Breast epithelium (tissue), 4 donors: ENCODE measurements at regions not wholly inside any gene's neighbourhood (a gene's known extent, or its start where the extent isn't known, plus 50 kb on each side); places are given as distances from the start of the nearest gene placed in this dataset.

ENCODE experiments used
- DNase-seq, 2 donors: peaks; one replicate each; pipeline ENCODE4 v3.0.0-alpha.2; 2019; ENCODE audit warnings: low spot score in 2 of 2
- H3K27ac ChIP-seq, 2 donors: fragments of 200-600 bp; sonication (generic) in 1 of 2; one replicate each; pipeline ENCODE4 v1.5.1; 2016 to 2019; ENCODE audit warnings: mild to moderate bottlenecking in 1 of 2
- H3K27me3 ChIP-seq, 2 donors: fragments of 200-600 bp; sonication (generic) in 1 of 2; one replicate each; pipeline versions ENCODE4 v1.5.1 to v1.6.0; 2017 to 2019; ENCODE audit warnings: control low read depth in 1 of 2, mild to moderate bottlenecking in 1 of 2
- H3K36me3 ChIP-seq: fragments of 200-600 bp; one replicate; pipeline ENCODE4 v1.5.1; 2019
- H3K4me1 ChIP-seq, 2 donors: fragments of 200-600 bp; sonication (generic); one replicate each; pipeline ENCODE4 v1.5.1; 2016 to 2019; ENCODE audit warnings: control low read depth in 1 of 2
- H3K4me3 ChIP-seq, 3 donors: fragments of 200-600 bp; sonication (generic); 1 replicate in 2 of 3; 2 replicates in 1 of 3; pipeline ENCODE4 v1.5.1; 2016 to 2019; ENCODE audit warnings: mild to moderate bottlenecking in 3 of 3, moderate library complexity in 2 of 3
- H3K9me3 ChIP-seq, 2 donors: fragments of 200-600 bp; sonication (generic) in 1 of 2; one replicate each; pipeline ENCODE4 v1.5.1; 2016 to 2019; ENCODE audit warnings: control low read depth in 1 of 2
- CTCF ChIP-seq, 3 donors: fragments of 450-650 bp; IDR thresholded peaks; one replicate each; pipeline ENCODE4 v1.5.1; 2016 to 2017; ENCODE audit warnings: antibody characterized with exemption in 3 of 3, mild to moderate bottlenecking in 3 of 3, moderate library complexity in 3 of 3
- POLR2A ChIP-seq: fragments of 450-650 bp; IDR thresholded peaks from one replicate; pipeline ENCODE4 v1.6.1; 2016; ENCODE audit warnings: antibody characterized with exemption, mild to moderate bottlenecking, moderate library complexity
- POLR2AphosphoS5 ChIP-seq, 3 donors: sonication (generic); formaldehyde crosslinking; IDR thresholded peaks; one replicate each; pipeline ENCODE4 v1.6.1; 2017; ENCODE audit warnings: antibody characterized with exemption in 3 of 3
- intact Hi-C: fragments of 100-400 bp; cut with DNase I; formaldehyde crosslinking; loops from one replicate; pipeline ENCODE4 v1.15.1; 2023; ENCODE audit warnings: low total_unique reads

GRCh38 chr1:55477953-55478352 lies 262.8 kb upstream of the USP24 start:
- intact Hi-C loops = no loop called here
- no peak overlapping the region for H3K27ac ChIP-seq
- TF ChIP-seq POLR2A (no peak), CTCF (IDR thresholded peaks at IDR 0.05) (no peak), POLR2AphosphoS5 (IDR thresholded peaks at IDR 0.05) (no peak)

GRCh38 chr1:55476445-55477015 lies 261.4 kb upstream of the USP24 start:
- Histone ChIP-seq H3K27ac (no peak overlapping the region), H3K9me3 (no peaks in the 10 kb centered on the region), H3K4me1 (no peaks in the 10 kb centered on the region), H3K27me3 (no peaks in the 10 kb centered on the region), H3K4me3 (no peak overlapping the region), H3K36me3 (no peaks in the 10 kb centered on the region)
- intact Hi-C loops = no loop called here
- TF ChIP-seq POLR2AphosphoS5 (IDR thresholded peaks at IDR 0.05) = no peak
- TF ChIP-seq CTCF (IDR thresholded peaks at IDR 0.05) = no peak
- no peak for TF ChIP-seq POLR2A
- DNase-seq = no peak

More at GRCh38 chr1:55477953-55478352, 262.8 kb upstream of the USP24 start:
- no peak for DNase-seq
- Histone ChIP-seq H3K27me3 (no peaks in the 10 kb centered on the region), H3K9me3 (no peaks in the 10 kb centered on the region), H3K4me1 (no peaks in the 10 kb centered on the region), H3K4me3 (no peak overlapping the region), H3K36me3 (no peaks in the 10 kb centered on the region)

GRCh38 chr1:55474168-55474786 lies 259.1 kb upstream of the USP24 start:
- H3K4me1 ChIP-seq = no peaks in the 10 kb centered on the region
- no peak overlapping the region for H3K4me3 ChIP-seq
- DNase-seq = no peak
- intact Hi-C loops = no loop called here
- H3K27me3 ChIP-seq = no peaks in the 10 kb centered on the region
- no peak overlapping the region for H3K27ac ChIP-seq
- no peaks in the 10 kb centered on the region for H3K9me3 ChIP-seq
- H3K36me3 ChIP-seq = no peaks in the 10 kb centered on the region
- no peak for TF ChIP-seq CTCF (IDR thresholded peaks at IDR 0.05)
- TF ChIP-seq POLR2A = no peak

- H3K36me3 ChIP-seq = no peaks in the 10 kb centered on the region
- no peaks in the 10 kb centered on the region for H3K4me1 ChIP-seq
- no peak overlapping the region for H3K27ac ChIP-seq
- TF ChIP-seq POLR2A = no peak
- no peak for TF ChIP-seq CTCF (IDR thresholded peaks at IDR 0.05)
- TF ChIP-seq POLR2AphosphoS5 (IDR thresholded peaks at IDR 0.05) = no peak
- H3K27me3 ChIP-seq = no peaks in the 10 kb centered on the region
- H3K4me3 ChIP-seq = no peak overlapping the region
- DNase-seq = no peak
- no peaks in the 10 kb centered on the region for H3K9me3 ChIP-seq
- intact Hi-C loops = no loop called here
These were observed 258.5 kb upstream of the USP24 start for GRCh38 chr1:55473661-55474060.

DNA sequence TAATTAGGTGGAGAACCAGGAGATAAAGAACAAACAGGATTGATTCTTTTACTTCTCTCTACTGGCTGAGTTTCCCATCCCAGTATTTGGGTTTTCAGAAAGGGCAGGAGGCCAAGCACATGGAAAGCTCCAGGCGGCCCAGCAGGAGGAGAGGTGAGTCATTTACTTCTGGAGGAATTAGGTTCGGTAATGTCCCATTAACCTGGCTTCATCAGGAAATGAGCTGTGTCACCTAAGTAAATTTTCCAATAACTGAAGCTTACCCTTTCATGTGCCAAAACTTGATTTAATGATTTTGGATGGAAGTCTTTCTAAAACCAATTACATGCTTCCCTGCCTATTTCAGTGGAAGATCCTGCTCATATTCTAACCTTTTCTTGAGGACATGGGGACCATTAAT lies 257.6 kb upstream of the USP24 start:
- intact Hi-C loops = no loop called here
- DNase-seq = peak in 1 of 2 donors; percentile 44

More for the DNA sequence above, 257.6 kb upstream of the USP24 start:
- no peaks in the 10 kb centered on the region for H3K27me3 ChIP-seq
- no peak overlapping the region for H3K4me3 ChIP-seq
- no peaks in the 10 kb centered on the region for H3K36me3 ChIP-seq
- no peak for TF ChIP-seq POLR2AphosphoS5 (IDR thresholded peaks at IDR 0.05)
- no peak for TF ChIP-seq CTCF (IDR thresholded peaks at IDR 0.05)
- TF ChIP-seq POLR2A = no peak
- H3K27ac ChIP-seq = no peak overlapping the region
- H3K4me1 ChIP-seq = no peaks in the 10 kb centered on the region
- H3K9me3 ChIP-seq = no peaks in the 10 kb centered on the region
